ENCODE measurements at regions not wholly inside any gene's neighbourhood (a gene's known extent, or its start where the extent isn't known, plus 50 kb on each side); places are given as distances from the start of the nearest gene placed in this dataset.
"Not testable (repeated sequence)": the region's sequence is repeated elsewhere in the genome, so short reads cannot be mapped to it uniquely, and the experiment has no call there.

GRCh38 chr2:192515937-192516336 lies 321.2 kb upstream of the TMEFF2 start:
- no peak for DNase-seq (ENCODE audit: low spot score)
- Histone ChIP-seq H3K4me1 (ENCODE audit: control insufficient read depth in 1 of 2, low read depth in 2 of 2) (no peaks in the 10 kb centered on the region), H3K27ac (no peak overlapping the region), H3K9me3 (no peaks in the 10 kb centered on the region), H3K4me3 (no peak overlapping the region), H3K36me3 (no peaks in the 10 kb centered on the region), H3K27me3 (replicated peaks; ENCODE audit: insufficient read depth) (no peaks in the 10 kb centered on the region)
- no peak for ATAC-seq (ENCODE audit: insufficient number of reproducible peaks, low FRiP score, low read depth)
- no peak for TF ChIP-seq CTCF (IDR thresholded peaks at IDR 0.05)

- ATAC-seq (ENCODE audit: insufficient number of reproducible peaks, low FRiP score, low read depth) (no peak), DNase-seq (ENCODE audit: low spot score) (no peak)
- no peak for TF ChIP-seq CTCF (IDR thresholded peaks at IDR 0.05)
- no peaks in the 10 kb centered on the region for H3K4me1 ChIP-seq (ENCODE audit: control insufficient read depth in 1 of 2, low read depth in 2 of 2)
- no peaks in the 10 kb centered on the region for H3K9me3 ChIP-seq
- no peak overlapping the region for H3K4me3 ChIP-seq
- H3K27ac ChIP-seq = no peak overlapping the region
- H3K27me3 ChIP-seq (replicated peaks; ENCODE audit: insufficient read depth) = no peaks in the 10 kb centered on the region
- H3K36me3 ChIP-seq = no peaks in the 10 kb centered on the region
These were observed 318.8 kb upstream of the TMEFF2 start for GRCh38 chr2:192513575-192513974.

GRCh38 chr2:192507836-192508450 lies 313.2 kb upstream of the TMEFF2 start:
- not testable (repeated sequence) for H3K4me1 ChIP-seq (ENCODE audit: control insufficient read depth in 1 of 2, low read depth in 2 of 2)

GRCh38 chr2:192500550-192501200 lies 305.9 kb upstream of the TMEFF2 start:
- no peak overlapping the region for H3K4me3 ChIP-seq
- no peaks in the 10 kb centered on the region for H3K36me3 ChIP-seq
- no peak overlapping the region for H3K27ac ChIP-seq
- TF ChIP-seq CTCF (IDR thresholded peaks at IDR 0.05) = no peak
- ATAC-seq (ENCODE audit: insufficient number of reproducible peaks, low FRiP score, low read depth) (no peak), DNase-seq (ENCODE audit: low spot score) (no peak)
- H3K27me3 ChIP-seq (replicated peaks; ENCODE audit: insufficient read depth) = no peaks in the 10 kb centered on the region
- no peaks in the 10 kb centered on the region for H3K9me3 ChIP-seq
- H3K4me1 ChIP-seq (ENCODE audit: control insufficient read depth in 1 of 2, low read depth in 2 of 2) = no peaks in the 10 kb centered on the region

More at GRCh38 chr2:192507836-192508450, 313.2 kb upstream of the TMEFF2 start:
- H3K4me3 ChIP-seq; DNase-seq (ENCODE audit: low spot score); H3K9me3 ChIP-seq; H3K27ac ChIP-seq; ATAC-seq (ENCODE audit: insufficient number of reproducible peaks, low FRiP score, low read depth); H3K27me3 ChIP-seq (replicated peaks; ENCODE audit: insufficient read depth); H3K36me3 ChIP-seq: not testable (repeated sequence)

GRCh38 chr2:192499476-192499875 lies 304.7 kb upstream of the TMEFF2 start:
- Histone ChIP-seq H3K27ac (no peak overlapping the region), H3K9me3 (no peaks in the 10 kb centered on the region), H3K27me3 (replicated peaks; ENCODE audit: insufficient read depth) (no peaks in the 10 kb centered on the region), H3K4me3 (no peak overlapping the region), H3K36me3 (no peaks in the 10 kb centered on the region), H3K4me1 (ENCODE audit: control insufficient read depth in 1 of 2, low read depth in 2 of 2) (no peaks in the 10 kb centered on the region)
- ATAC-seq (ENCODE audit: insufficient number of reproducible peaks, low FRiP score, low read depth) = no peak
- no peak for DNase-seq (ENCODE audit: low spot score)
- TF ChIP-seq CTCF (IDR thresholded peaks at IDR 0.05) = no peak

All from thoracic aorta (tissue), 2 donors.